ENCODE measurements at regions not wholly inside any gene's neighbourhood (a gene's known extent, or its start where the extent isn't known, plus 50 kb on each side); places are given as distances from the start of the nearest gene placed in this dataset.

DNA sequence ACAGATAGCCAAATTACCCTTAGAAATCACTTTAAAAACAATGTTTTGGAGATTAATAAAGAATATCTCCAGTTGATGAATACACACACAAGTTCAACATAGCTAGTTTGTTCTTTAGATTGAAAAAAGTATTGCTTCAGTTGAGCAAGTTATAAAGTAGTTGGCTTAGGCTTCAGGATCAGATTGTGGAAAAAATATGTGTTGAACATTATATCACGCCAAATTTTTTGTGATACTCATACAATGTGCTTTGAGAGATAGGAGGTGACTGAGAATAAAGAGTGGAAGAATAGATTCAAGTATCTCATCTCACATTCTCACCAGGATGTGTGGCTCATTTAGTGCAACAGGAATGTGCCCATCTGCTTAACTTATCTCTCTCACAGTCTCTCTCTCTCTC is 553.3 kb downstream of the HTR7 start:
- H3K27ac ChIP-seq, result no peak overlapping the region
- TF ChIP-seq, protein P1, sequence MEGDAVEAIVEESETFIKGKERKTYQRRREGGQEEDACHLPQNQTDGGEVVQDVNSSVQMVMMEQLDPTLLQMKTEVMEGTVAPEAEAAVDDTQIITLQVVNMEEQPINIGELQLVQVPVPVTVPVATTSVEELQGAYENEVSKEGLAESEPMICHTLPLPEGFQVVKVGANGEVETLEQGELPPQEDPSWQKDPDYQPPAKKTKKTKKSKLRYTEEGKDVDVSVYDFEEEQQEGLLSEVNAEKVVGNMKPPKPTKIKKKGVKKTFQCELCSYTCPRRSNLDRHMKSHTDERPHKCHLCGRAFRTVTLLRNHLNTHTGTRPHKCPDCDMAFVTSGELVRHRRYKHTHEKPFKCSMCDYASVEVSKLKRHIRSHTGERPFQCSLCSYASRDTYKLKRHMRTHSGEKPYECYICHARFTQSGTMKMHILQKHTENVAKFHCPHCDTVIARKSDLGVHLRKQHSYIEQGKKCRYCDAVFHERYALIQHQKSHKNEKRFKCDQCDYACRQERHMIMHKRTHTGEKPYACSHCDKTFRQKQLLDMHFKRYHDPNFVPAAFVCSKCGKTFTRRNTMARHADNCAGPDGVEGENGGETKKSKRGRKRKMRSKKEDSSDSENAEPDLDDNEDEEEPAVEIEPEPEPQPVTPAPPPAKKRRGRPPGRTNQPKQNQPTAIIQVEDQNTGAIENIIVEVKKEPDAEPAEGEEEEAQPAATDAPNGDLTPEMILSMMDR (IDR thresholded peaks at IDR 0.05), result no peak
- no peak overlapping the region for H3K4me3 ChIP-seq
- no peak for DNase-seq (ENCODE audit: low spot score)

DNA sequence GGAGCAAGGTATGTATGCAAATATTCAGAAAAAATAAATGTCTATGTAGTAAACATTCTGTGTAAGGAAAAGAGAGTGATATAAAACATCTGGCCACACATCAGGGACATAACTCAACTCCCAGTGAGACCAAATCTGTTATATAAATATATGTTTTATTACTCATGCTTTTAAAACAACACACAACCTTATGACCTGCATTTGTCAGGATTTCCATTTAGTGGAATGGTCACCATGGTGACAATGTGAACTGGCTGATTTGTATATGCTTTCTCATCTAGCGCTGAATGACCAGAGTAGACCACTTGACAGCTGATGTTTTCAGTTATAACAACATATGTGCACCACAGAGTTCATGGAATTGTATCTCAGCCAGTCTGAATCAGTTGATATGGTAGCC is 551.7 kb downstream of the HTR7 start:
- Histone ChIP-seq H3K27ac (peak overlapping the region in 1 of 2 donors; percentile 49), H3K4me3 (no peak overlapping the region)
- DNase-seq (ENCODE audit: low spot score), result no peak
- TF ChIP-seq, protein P1 (IDR thresholded peaks at IDR 0.05), result no peak

DNA sequence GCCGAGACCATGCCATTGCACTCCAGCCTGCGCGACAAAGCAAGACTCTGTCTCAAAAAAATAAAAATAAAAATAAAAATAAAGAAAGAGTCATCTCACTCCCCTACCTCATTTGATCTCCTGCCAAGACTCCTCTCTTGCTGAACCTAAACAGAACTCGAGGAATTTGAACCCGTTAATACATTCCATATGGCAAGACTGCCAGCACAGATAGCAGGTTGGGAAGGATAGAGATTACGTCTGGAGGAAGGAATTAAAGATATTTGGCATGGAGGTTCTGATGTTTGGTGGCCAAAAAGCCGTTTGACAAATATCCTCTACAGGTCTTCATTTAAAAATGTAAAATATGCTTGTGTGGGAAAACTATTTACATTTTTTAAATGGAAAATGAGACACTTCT is 549.6 kb downstream of the HTR7 start:
- H3K4me3 ChIP-seq, result no peak overlapping the region
- no peak for DNase-seq (ENCODE audit: low spot score)
- no peak overlapping the region for H3K27ac ChIP-seq
- TF ChIP-seq, protein P1 (IDR thresholded peaks at IDR 0.05), result no peak

DNA sequence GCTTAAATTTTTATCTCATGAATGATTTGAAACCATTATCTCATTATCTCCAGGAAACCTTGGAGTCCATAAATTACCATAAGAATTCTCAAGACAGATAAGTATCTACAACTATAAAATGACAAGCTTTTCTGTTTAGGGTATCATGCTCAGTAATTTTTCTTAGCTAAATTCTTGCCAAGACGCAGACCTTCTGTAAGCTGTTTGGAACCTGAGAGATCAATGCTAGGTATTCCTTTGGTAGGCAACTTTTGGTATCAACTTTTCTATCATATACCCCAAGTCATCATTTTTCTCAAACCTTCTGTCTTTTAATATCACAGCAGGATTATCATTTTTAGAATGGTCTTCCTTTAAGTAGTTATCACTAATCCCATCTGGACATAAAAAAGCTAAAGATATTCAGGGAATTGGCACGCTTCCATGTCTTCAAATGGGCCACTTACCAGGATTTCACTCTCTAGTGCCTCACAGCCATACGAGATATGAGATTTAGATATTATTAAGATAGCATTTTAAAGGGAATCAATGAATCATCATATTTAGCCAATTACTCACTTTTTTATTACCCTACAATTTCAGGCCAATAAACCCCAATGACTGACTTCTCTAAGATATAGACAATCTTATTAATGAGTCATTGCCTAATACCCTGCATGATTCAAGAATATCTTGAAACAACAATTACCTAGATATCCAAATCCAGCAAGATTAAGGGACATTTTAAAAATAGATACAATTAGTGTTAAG is 544.1 kb downstream of the HTR7 start:
- TF ChIP-seq, protein P1 (IDR thresholded peaks at IDR 0.05), result no peak

DNA sequence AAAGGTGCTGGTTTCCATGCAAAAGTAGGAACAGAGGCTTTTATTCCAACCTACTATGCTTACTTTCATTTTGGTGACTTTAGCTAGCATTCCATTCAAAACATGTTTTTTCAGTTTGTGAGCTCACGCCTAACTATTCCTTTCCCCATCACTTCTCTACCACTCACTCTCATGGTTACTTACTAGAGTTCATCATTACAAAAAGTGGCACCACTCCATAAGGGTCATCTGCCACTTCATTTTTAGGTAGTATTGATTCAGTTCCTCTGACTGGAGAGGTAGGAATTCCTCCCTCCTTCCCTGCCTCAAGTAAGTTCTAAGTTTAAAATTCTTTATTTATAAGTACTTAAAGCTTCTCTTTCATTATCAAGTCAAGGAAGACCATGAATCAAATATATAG is 543.1 kb downstream of the HTR7 start:
- H3K27ac ChIP-seq, result no peak overlapping the region
- no peak for DNase-seq (ENCODE audit: low spot score)
- TF ChIP-seq, protein P1 (IDR thresholded peaks at IDR 0.05), result no peak
- no peak overlapping the region for H3K4me3 ChIP-seq

More for the DNA sequence above, 544.1 kb downstream of the HTR7 start:
- H3K27ac ChIP-seq, result no peak overlapping the region
- H3K4me3 ChIP-seq, result no peak overlapping the region
- DNase-seq (ENCODE audit: low spot score), result no peak

DNA sequence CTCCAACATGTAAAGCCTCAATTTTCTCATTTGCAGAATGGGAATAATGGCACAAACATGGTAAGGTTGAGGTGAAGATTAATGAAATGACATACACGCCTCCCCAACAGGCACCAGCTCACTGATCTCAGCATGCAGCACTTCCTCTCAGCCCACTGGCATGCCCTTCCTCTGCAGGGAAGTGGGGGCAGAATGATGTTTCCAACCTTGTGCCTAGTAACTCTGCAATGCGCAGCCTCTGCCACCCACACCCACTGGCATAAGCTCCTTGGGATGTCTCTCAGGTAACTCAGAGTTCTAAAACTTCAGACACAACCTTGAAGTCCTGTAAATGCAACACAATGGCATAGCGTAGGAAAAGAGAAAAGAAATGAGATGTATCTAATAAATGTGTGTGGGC is 540.7 kb downstream of the HTR7 start:
- TF ChIP-seq, protein P1 (IDR thresholded peaks at IDR 0.05), result no peak
- DNase-seq (ENCODE audit: low spot score), result no peak
- no peak overlapping the region for H3K27ac ChIP-seq
- H3K4me3 ChIP-seq, result no peak overlapping the region

DNA sequence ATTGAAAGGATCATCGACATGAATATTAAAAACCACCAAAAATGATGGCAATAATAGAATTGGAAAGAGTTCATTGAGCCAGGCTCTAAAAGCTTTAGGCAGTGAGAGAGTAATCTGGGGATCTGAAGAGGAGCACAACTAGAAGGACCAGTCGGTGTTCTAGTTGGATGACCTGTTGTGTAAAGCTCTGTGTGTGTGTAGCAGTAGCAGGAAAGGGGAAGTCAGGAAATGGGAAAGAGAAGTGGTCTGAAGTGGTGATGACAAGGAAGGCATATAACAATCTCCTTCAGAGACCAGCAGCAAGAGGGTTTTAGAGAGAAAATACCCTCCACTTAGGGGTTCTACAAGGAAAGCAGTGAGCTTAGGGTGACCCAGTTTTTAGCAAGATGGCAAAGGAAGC is 539.2 kb downstream of the HTR7 start:
- Histone ChIP-seq H3K4me3 (no peak overlapping the region), H3K27ac (no peak overlapping the region)
- TF ChIP-seq, protein P1 (IDR thresholded peaks at IDR 0.05), result no peak
- no peak for DNase-seq (ENCODE audit: low spot score)
